Kidney epithelial cell (primary cell): ENCODE measurements at regions not wholly inside any gene's neighbourhood (a gene's known extent, or its start where the extent isn't known, plus 50 kb on each side); places are given as distances from the start of the nearest gene placed in this dataset.

Experiments used
- DNase-seq: peaks from one replicate; pipeline ENCODE4 v3.0.0-alpha.2; 2010; ENCODE audit warnings: low read depth
- H3K27me3 ChIP-seq: 2 replicates; pipeline ENCODE4 v1.6.0; 2011; ENCODE audit warnings: low read length; ENCODE audit not compliant: control insufficient read depth, insufficient read depth
- H3K36me3 ChIP-seq: 2 replicates; pipeline ENCODE4 v1.5.1; 2011; ENCODE audit warnings: low read length; ENCODE audit not compliant: control insufficient read depth, insufficient read depth
- H3K4me3 ChIP-seq: 2 replicates; pipeline ENCODE4 v1.5.1; 2011; ENCODE audit warnings: low read depth, mild to moderate bottlenecking, control low read depth, low read length
- CTCF ChIP-seq: IDR thresholded peaks from 2 replicates; pipeline ENCODE4 v1.5.1; 2011; ENCODE audit warnings: mild to moderate bottlenecking, moderate library complexity, low read length, control low read depth, inconsistent platforms; ENCODE audit not compliant: insufficient read depth, poor library complexity, severe bottlenecking

GRCh38 chr6:114713690-114714089 lies 370.9 kb upstream of the HS3ST5 start:
- no peak for DNase-seq
- no peak overlapping the region for H3K4me3 ChIP-seq
- H3K36me3 ChIP-seq: no peaks in the 10 kb centered on the region
- no peaks in the 10 kb centered on the region for H3K27me3 ChIP-seq
- TF ChIP-seq CTCF: no peak

GRCh38 chr6:114712129-114712662 lies 369.4 kb upstream of the HS3ST5 start:
- Histone ChIP-seq H3K27me3 (no peaks in the 10 kb centered on the region), H3K36me3 (no peaks in the 10 kb centered on the region), H3K4me3 (no peak overlapping the region)
- no peak for DNase-seq
- no peak for TF ChIP-seq CTCF

GRCh38 chr6:114707081-114707620 lies 364.3 kb upstream of the HS3ST5 start:
- no peaks in the 10 kb centered on the region for H3K27me3 ChIP-seq
- no peak for DNase-seq
- TF ChIP-seq CTCF: no peak
- H3K4me3 ChIP-seq: no peak overlapping the region
- H3K36me3 ChIP-seq: no peaks in the 10 kb centered on the region

GRCh38 chr6:114690625-114691024 lies 347.8 kb upstream of the HS3ST5 start:
- H3K4me3 ChIP-seq: no peak overlapping the region
- DNase-seq: no peak
- TF ChIP-seq CTCF: no peak
- no peaks in the 10 kb centered on the region for H3K36me3 ChIP-seq
- H3K27me3 ChIP-seq: no peaks in the 10 kb centered on the region

- no peak for TF ChIP-seq CTCF
- H3K36me3 ChIP-seq: no peaks in the 10 kb centered on the region
- H3K27me3 ChIP-seq: no peaks in the 10 kb centered on the region
- H3K4me3 ChIP-seq: no peak overlapping the region
- DNase-seq: no peak
These were observed 316.7 kb upstream of the HS3ST5 start for GRCh38 chr6:114659513-114659912.

- Histone ChIP-seq H3K4me3 (no peak overlapping the region), H3K27me3 (no peaks in the 10 kb centered on the region), H3K36me3 (no peaks in the 10 kb centered on the region)
- DNase-seq: no peak
- TF ChIP-seq CTCF: no peak
These were observed 308.8 kb upstream of the HS3ST5 start for GRCh38 chr6:114651611-114652010.
